Panc1 (cell line): ENCODE measurements at regions not wholly inside any gene's neighbourhood (a gene's known extent, or its start where the extent isn't known, plus 50 kb on each side); places are given as distances from the start of the nearest gene placed in this dataset.

ENCODE experiments used
- ATAC-seq: fragments of 200-7000 bp; cut with Tn5 transposase; 2 replicates; pipeline ENCODE4 v1.9.1; 2020; ENCODE audit warnings: mild to moderate bottlenecking, moderate library complexity
- BruUV-seq: library from RNA; stranded (reverse); fragments of 400-500 nt; replicated peaks from 2 replicates; lab custom pipeline; 2021; lab: Mats Ljungman, UMichigan
- CTCF ChIA-PET: fragments of 300-600 bp; sonication (Branson Sonifier 250); formaldehyde crosslinking; loops from one replicate; lab custom pipeline; 2022; ENCODE audit warnings: antibody characterized with exemption; lab: Charles Lee
- POLR2A ChIA-PET: fragments of 300-600 bp; sonication (Branson Sonifier 250); formaldehyde crosslinking; loops from one replicate; lab custom pipeline; 2022; ENCODE audit warnings: antibody characterized with exemption; lab: Charles Lee
- DNase-seq: peaks from one replicate; pipeline ENCODE4 v3.0.0-alpha.2; 2010; ENCODE audit warnings: low read depth, low spot score
- H3K27ac ChIP-seq: 2 replicates; pipeline ENCODE4 v1.5.1; 2011; ENCODE audit warnings: mild to moderate bottlenecking, low read length, inconsistent platforms
- H3K27me3 ChIP-seq: fragments of 200-500 bp; sonication (Bioruptor generic); 2 replicates; pipeline ENCODE4 v1.6.0; 2014; ENCODE audit warnings: low read length, inconsistent platforms; ENCODE audit not compliant: control insufficient read depth, insufficient read depth
- H3K36me3 ChIP-seq: fragments of 200-500 bp; sonication (Bioruptor generic); 2 replicates; pipeline ENCODE4 v1.5.1; 2014; ENCODE audit warnings: inconsistent platforms, mild to moderate bottlenecking, low read length, moderate library complexity; ENCODE audit not compliant: control insufficient read depth, insufficient read depth
- H3K4me1 ChIP-seq: 2 replicates; pipeline ENCODE4 v1.5.1; 2011; ENCODE audit warnings: inconsistent platforms, mild to moderate bottlenecking, low read length, moderate library complexity; ENCODE audit not compliant: control insufficient read depth, insufficient read depth
- H3K4me3 ChIP-seq, 2 experiments: 2 replicates each; pipeline ENCODE4 v1.5.1; 2011 to 2012; ENCODE audit warnings: low read depth in 2 of 2, low read length in 2 of 2, mild to moderate bottlenecking in 2 of 2, inconsistent platforms in 1 of 2, moderate library complexity in 1 of 2
- H3K9me3 ChIP-seq: fragments of 200-500 bp; sonication (Bioruptor generic); 2 replicates; pipeline ENCODE4 v1.5.1; 2014; ENCODE audit warnings: low read depth, mild to moderate bottlenecking, inconsistent platforms, low read length, moderate library complexity; ENCODE audit not compliant: control insufficient read depth, insufficient read depth
- POLR2AphosphoS5 ChIP-seq: IDR thresholded peaks from 2 replicates; pipeline ENCODE4 v1.6.1; 2012; ENCODE audit warnings: mild to moderate bottlenecking, low read depth, low read length, moderate library complexity
- SIN3A ChIP-seq: IDR thresholded peaks from 2 replicates; pipeline ENCODE4 v1.6.1; 2012; ENCODE audit warnings: low read depth, mild to moderate bottlenecking, low read length, moderate library complexity, borderline replicate concordance; ENCODE audit not compliant: insufficient read depth
- TCF7L2 ChIP-seq: IDR thresholded peaks from 2 replicates; pipeline ENCODE4 v1.6.1; 2011; ENCODE audit warnings: mild to moderate bottlenecking, low read depth, low read length, inconsistent platforms
- in situ Hi-C: cut with HindIII; loops from 2 replicates; pipeline ENCODE4 v1.10.0; 2016; ENCODE audit warnings: low sequenced_read_pairs, low pct_unique_long_range_greater_than_20kb
- intact Hi-C: fragments of 100-400 bp; cut with micrococcal nuclease; formaldehyde crosslinking; loops from one replicate; pipeline ENCODE4 v1.10.0; 2022; ENCODE audit not compliant: unreplicated experiment
- TF ChIP-seq, protein P1 (sequence below), 2 experiments: IDR thresholded peaks; 2 replicates each; pipeline ENCODE4 v1.6.1; 2011 to 2012; ENCODE audit warnings: low read depth in 2 of 2, control low read depth in 1 of 2, low read length in 1 of 2, mild to moderate bottlenecking in 1 of 2, moderate library complexity in 1 of 2; ENCODE audit not compliant: insufficient read depth in 1 of 2
- TF ChIP-seq, protein P2 (sequence below): fragments of 450-650 bp; IDR thresholded peaks from 2 replicates; pipeline ENCODE4 v1.5.1; 2017; ENCODE audit warnings: mild to moderate bottlenecking

GRCh38 chr13:89752394-89752793, 1595.1 kb upstream of the MIR17HG start:
- CTCF ChIA-PET, result no interaction called here
- in situ Hi-C loops (no loop called here), intact Hi-C loops (no loop called here)
- Histone ChIP-seq H3K4me3 (no peak overlapping the region), H3K9me3 (peaks cover 3% of the 10 kb centered on the region; the same call in 1 of the 2 replicates), H3K4me1 (no peaks in the 10 kb centered on the region), H3K36me3 (no peaks in the 10 kb centered on the region; the same call in 1 of the 2 replicates), H3K27ac (no peak overlapping the region), H3K27me3 (no peaks in the 10 kb centered on the region)
- no TSS peak for BruUV-seq
- TF ChIP-seq TCF7L2, result no peak
- TF ChIP-seq, protein P1, sequence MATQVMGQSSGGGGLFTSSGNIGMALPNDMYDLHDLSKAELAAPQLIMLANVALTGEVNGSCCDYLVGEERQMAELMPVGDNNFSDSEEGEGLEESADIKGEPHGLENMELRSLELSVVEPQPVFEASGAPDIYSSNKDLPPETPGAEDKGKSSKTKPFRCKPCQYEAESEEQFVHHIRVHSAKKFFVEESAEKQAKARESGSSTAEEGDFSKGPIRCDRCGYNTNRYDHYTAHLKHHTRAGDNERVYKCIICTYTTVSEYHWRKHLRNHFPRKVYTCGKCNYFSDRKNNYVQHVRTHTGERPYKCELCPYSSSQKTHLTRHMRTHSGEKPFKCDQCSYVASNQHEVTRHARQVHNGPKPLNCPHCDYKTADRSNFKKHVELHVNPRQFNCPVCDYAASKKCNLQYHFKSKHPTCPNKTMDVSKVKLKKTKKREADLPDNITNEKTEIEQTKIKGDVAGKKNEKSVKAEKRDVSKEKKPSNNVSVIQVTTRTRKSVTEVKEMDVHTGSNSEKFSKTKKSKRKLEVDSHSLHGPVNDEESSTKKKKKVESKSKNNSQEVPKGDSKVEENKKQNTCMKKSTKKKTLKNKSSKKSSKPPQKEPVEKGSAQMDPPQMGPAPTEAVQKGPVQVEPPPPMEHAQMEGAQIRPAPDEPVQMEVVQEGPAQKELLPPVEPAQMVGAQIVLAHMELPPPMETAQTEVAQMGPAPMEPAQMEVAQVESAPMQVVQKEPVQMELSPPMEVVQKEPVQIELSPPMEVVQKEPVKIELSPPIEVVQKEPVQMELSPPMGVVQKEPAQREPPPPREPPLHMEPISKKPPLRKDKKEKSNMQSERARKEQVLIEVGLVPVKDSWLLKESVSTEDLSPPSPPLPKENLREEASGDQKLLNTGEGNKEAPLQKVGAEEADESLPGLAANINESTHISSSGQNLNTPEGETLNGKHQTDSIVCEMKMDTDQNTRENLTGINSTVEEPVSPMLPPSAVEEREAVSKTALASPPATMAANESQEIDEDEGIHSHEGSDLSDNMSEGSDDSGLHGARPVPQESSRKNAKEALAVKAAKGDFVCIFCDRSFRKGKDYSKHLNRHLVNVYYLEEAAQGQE (IDR thresholded peaks at IDR 0.05; ENCODE audit: insufficient read depth in 1 of 2, low read depth in 2 of 2, low read length in 1 of 2), result no peak
- TF ChIP-seq SIN3A, result no peak
- TF ChIP-seq, protein P2, sequence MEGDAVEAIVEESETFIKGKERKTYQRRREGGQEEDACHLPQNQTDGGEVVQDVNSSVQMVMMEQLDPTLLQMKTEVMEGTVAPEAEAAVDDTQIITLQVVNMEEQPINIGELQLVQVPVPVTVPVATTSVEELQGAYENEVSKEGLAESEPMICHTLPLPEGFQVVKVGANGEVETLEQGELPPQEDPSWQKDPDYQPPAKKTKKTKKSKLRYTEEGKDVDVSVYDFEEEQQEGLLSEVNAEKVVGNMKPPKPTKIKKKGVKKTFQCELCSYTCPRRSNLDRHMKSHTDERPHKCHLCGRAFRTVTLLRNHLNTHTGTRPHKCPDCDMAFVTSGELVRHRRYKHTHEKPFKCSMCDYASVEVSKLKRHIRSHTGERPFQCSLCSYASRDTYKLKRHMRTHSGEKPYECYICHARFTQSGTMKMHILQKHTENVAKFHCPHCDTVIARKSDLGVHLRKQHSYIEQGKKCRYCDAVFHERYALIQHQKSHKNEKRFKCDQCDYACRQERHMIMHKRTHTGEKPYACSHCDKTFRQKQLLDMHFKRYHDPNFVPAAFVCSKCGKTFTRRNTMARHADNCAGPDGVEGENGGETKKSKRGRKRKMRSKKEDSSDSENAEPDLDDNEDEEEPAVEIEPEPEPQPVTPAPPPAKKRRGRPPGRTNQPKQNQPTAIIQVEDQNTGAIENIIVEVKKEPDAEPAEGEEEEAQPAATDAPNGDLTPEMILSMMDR, result no peak
- TF ChIP-seq POLR2AphosphoS5, result no peak
- no peak for ATAC-seq
- POLR2A ChIA-PET, result no interaction called here
- DNase-seq, result no peak

- ChIA-PET POLR2A (no interaction called here), CTCF (no interaction called here)
- no TSS peak for BruUV-seq
- Histone ChIP-seq H3K4me1 (no peaks in the 10 kb centered on the region), H3K4me3 (no peak overlapping the region), H3K27ac (no peak overlapping the region), H3K9me3 (peaks cover 3% of the 10 kb centered on the region; the same call in 1 of the 2 replicates), H3K36me3 (no peaks in the 10 kb centered on the region; the same call in 1 of the 2 replicates), H3K27me3 (no peaks in the 10 kb centered on the region)
- TF ChIP-seq POLR2AphosphoS5, result no peak
- TF ChIP-seq TCF7L2, result no peak
- TF ChIP-seq, protein P2, result no peak
- TF ChIP-seq, protein P1 (IDR thresholded peaks at IDR 0.05; ENCODE audit: insufficient read depth in 1 of 2, low read depth in 2 of 2, low read length in 1 of 2), result no peak
- TF ChIP-seq SIN3A, result no peak
- in situ Hi-C loops (no loop called here), intact Hi-C loops (no loop called here)
- ATAC-seq, result no peak
- no peak for DNase-seq
Measured at GRCh38 chr13:89755729-89756492, 1591.6 kb upstream of the MIR17HG start.
